Right cardiac atrium (tissue), 5 donors: ENCODE measurements at regions not wholly inside any gene's neighbourhood (a gene's known extent, or its start where the extent isn't known, plus 50 kb on each side); places are given as distances from the start of the nearest gene placed in this dataset.

ENCODE experiments used
- ATAC-seq, 2 donors: fragments of 200-7000 bp; cut with Tn5 transposase; one replicate each; pipeline versions ENCODE4 v1.8.0 to v1.9.1; 2020; ENCODE audit warnings: moderate library complexity in 2 of 2, mild to moderate bottlenecking in 1 of 2
- DNase-seq, 3 donors: peaks; one replicate each; pipeline ENCODE4 v3.0.0-alpha.2; 2020
- H3K27ac ChIP-seq: one replicate; pipeline ENCODE4 v1.5.1; 2013; ENCODE audit warnings: mild to moderate bottlenecking, low read length, control low read depth, moderate library complexity
- H3K27me3 ChIP-seq: one replicate; pipeline ENCODE4 v1.6.1; 2013; ENCODE audit not compliant: control insufficient read depth, insufficient read depth
- H3K4me1 ChIP-seq: one replicate; pipeline ENCODE4 v1.6.1; 2013; ENCODE audit warnings: low read length; ENCODE audit not compliant: control insufficient read depth, insufficient read depth
- H3K4me3 ChIP-seq: one replicate; pipeline ENCODE4 v1.5.1; 2013; ENCODE audit warnings: low read length, control low read depth
- H3K9me3 ChIP-seq: one replicate; pipeline ENCODE4 v1.6.1; 2013; ENCODE audit warnings: low read length; ENCODE audit not compliant: control insufficient read depth
- WGBS: extraction: QIAGEN DNeasy Blood & Tissue Kit; methylation state at CpG from one replicate; pipeline ENCODE4 v1.1.7; 2013; 5-methylcytosine and 5-hydroxymethylcytosine counted together
- intact Hi-C, 4 donors: fragments of 100-400 bp; cut with DNase I; formaldehyde crosslinking; loops; one replicate each; pipeline versions ENCODE4 v1.11.0 to v1.14.0; 2022 to 2023
- donor health status: healthy with polysubstance abuse.
- donor health status: DM: no; HTN: yes; CAD: no.
- donor health status: DM: no; HTN: no; CAD: no.
- donor health status: DM: no; HTN: yes; CAD: no; lungs with severe emphysema.
- donor health status: DM: yes; HTN: yes; CAD: no.

DNA sequence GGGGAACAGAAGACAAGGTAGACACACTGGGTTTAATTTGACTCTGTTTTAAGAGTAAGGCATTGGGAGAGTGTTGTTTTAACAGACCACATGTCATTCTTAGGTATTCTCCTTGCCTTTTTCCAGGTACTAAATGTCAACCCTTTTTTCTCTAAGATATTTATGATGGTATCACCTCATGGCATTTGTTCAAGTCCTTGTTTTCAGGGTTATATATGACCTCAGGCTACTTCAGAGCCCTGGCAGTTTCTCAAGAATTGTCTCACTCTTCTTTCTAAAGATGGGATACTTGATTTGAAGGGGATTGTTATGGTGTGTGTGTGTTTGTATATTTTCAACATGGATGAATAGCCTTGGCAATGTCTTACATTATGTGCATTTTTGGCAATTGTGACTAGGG is 131.1 kb upstream of the ACTBL2 start:
- intact Hi-C loops = no loop called here
- no peak overlapping the region for H3K27ac ChIP-seq
- DNase-seq = no peak
- H3K9me3 ChIP-seq = no peaks in the 10 kb centered on the region
- no peak overlapping the region for H3K4me3 ChIP-seq
- ATAC-seq = no peak
- no peaks in the 10 kb centered on the region for H3K4me1 ChIP-seq
- no peaks in the 10 kb centered on the region for H3K27me3 ChIP-seq

DNA sequence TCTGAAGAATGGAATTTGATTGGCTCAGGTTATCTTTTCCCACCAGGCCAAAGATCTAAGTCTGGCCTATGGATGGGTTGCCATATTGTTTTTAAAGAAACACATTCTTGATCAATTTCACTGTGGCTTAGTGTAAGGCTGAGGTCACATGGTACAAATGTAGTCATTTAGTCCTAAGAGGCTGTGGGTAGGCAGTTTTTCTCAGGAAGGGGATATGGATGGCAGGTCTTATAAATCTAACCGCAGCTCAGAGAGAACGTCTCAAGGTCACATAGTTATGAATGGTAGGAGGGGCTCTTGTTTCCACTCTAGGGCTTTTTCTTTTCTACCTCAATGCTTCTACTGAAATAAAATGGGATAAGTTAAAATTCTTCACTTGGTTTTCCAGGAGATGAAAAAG is 128.6 kb upstream of the ACTBL2 start:
- Histone ChIP-seq H3K4me3 (no peak overlapping the region), H3K27me3 (no peaks in the 10 kb centered on the region), H3K27ac (no peak overlapping the region), H3K9me3 (no peaks in the 10 kb centered on the region), H3K4me1 (no peaks in the 10 kb centered on the region)
- no peak for ATAC-seq
- intact Hi-C loops = no loop called here
- DNase-seq = no peak
- 82% methylated on average over 2 of the region's 2 CpGs for WGBS

DNA sequence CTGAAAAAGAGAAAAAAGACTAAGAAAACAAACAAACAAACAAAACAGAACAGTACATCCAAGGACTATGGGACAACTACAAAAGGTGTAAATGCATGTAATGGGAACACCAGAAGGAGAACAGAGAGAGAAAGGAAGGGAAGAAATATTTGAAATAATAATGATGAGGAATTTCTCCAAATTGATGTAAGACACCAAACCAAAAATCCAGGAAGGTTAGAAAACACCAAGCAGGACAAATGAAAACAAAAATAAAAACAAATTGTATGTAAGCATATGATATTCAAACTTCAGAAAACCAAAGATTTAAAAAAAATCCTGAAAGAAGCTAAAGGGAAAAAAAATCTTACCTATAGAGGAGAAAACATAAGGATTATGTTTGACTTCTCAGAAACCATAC is 125.9 kb upstream of the ACTBL2 start:
- H3K4me1 ChIP-seq = no peaks in the 10 kb centered on the region
- no peak overlapping the region for H3K27ac ChIP-seq
- H3K9me3 ChIP-seq = no peaks in the 10 kb centered on the region
- ATAC-seq (no peak), DNase-seq (no peak)
- intact Hi-C loops = no loop called here
- no peaks in the 10 kb centered on the region for H3K27me3 ChIP-seq
- no peak overlapping the region for H3K4me3 ChIP-seq

DNA sequence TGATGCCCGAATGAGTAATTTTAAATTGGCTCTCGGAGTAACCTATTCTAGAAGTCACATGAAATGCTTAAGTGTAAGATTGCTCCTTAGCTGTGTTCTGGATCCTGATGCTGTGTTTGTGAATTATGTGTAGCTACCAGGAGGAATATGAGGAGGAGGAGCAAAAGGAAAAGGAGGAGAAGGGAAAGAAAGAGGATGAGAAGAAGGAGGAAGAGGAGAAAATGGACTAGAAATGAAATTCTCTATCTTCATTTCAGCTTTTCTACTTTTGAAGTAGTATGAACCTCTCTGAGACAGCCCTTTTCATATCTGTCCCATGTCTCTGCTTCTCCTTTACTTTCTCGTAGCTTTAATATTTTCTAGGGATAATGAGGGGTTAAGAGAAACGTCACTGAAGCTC is 119.4 kb upstream of the ACTBL2 start:
- intact Hi-C loops = no loop called here
- 82% methylated on average over 4 of the region's 4 CpGs for WGBS
- Histone ChIP-seq H3K4me3 (no peak overlapping the region), H3K27me3 (no peaks in the 10 kb centered on the region), H3K9me3 (no peaks in the 10 kb centered on the region), H3K27ac (no peak overlapping the region), H3K4me1 (no peaks in the 10 kb centered on the region)
- no peak for DNase-seq
- no peak for ATAC-seq

DNA sequence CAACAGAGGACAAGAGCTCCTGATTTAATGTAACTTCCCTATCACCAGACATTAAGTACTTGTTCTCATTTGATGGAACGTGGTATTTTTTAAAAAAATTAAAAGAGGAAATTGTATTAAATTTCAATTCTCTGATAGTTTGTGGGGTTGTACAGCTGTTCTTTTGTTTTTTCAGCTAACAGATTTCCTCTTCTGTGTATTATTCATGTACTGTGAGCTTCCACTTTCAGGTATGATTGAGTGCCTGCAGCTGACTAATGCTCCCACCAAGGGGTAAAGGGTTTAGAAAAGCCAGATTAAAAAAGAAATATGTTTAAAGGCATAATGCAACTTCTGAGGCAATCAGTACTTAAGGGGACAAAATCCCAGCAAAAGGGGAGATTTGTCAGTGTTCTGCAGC is 117.7 kb upstream of the ACTBL2 start:
- DNase-seq (no peak), ATAC-seq (no peak)
- no peaks in the 10 kb centered on the region for H3K27me3 ChIP-seq
- no peak overlapping the region for H3K4me3 ChIP-seq
- no peaks in the 10 kb centered on the region for H3K4me1 ChIP-seq
- intact Hi-C loops = no loop called here
- H3K9me3 ChIP-seq = no peaks in the 10 kb centered on the region
- 66% methylated on average over 1 of the region's 1 CpG for WGBS
- H3K27ac ChIP-seq = no peak overlapping the region

DNA sequence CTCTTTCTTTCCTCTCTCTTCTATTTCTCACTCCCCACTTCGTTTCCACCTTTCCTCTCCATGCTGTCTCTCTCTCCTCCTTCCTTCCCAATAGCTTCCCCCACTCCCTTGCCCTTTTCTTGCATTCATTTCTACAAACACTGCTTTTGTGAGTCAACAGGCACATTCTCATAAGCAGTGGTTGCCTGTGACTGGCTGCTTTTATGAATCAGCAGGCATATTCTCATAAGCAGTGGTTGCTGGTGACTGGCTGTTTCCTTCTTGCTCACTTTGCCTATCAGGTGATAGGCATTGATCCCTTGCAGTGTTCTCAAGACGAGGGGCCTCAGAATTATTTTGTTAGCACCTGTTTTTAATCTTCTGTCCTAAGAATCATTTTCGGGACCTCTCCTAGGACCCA is 116.1 kb upstream of the ACTBL2 start:
- H3K4me1 ChIP-seq = no peaks in the 10 kb centered on the region
- H3K27me3 ChIP-seq = no peaks in the 10 kb centered on the region
- intact Hi-C loops = no loop called here
- no peak overlapping the region for H3K4me3 ChIP-seq
- H3K9me3 ChIP-seq = no peaks in the 10 kb centered on the region
- 78% methylated on average over 3 of the region's 3 CpGs for WGBS
- DNase-seq (no peak), ATAC-seq (no peak)
- H3K27ac ChIP-seq = no peak overlapping the region

DNA sequence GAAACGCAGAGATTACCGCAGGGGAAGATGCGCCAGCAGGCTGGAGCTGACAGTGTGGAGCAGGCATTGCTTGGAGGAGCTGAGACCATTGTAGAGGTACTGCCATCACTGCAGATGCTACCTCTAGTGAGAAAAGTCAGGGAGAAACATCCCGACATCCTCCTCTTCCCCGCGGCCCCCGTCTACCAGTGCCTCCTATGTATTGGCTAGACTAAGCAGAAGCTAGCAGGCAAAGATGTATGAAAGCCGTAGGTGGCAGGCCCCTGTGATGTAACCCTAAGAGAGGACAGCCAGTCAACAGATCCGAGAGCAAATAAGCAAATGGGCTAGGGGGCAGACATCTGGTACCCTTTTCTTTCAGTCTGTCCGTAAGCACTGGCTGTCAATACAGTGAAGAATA is 115.5 kb upstream of the ACTBL2 start:
- no peaks in the 10 kb centered on the region for H3K9me3 ChIP-seq
- intact Hi-C loops = no loop called here
- no peaks in the 10 kb centered on the region for H3K4me1 ChIP-seq
- H3K27ac ChIP-seq = no peak overlapping the region
- H3K27me3 ChIP-seq = no peaks in the 10 kb centered on the region
- DNase-seq = no peak
- ATAC-seq = no peak
- no peak overlapping the region for H3K4me3 ChIP-seq
- WGBS = 93% methylated on average over 10 of the region's 10 CpGs

DNA sequence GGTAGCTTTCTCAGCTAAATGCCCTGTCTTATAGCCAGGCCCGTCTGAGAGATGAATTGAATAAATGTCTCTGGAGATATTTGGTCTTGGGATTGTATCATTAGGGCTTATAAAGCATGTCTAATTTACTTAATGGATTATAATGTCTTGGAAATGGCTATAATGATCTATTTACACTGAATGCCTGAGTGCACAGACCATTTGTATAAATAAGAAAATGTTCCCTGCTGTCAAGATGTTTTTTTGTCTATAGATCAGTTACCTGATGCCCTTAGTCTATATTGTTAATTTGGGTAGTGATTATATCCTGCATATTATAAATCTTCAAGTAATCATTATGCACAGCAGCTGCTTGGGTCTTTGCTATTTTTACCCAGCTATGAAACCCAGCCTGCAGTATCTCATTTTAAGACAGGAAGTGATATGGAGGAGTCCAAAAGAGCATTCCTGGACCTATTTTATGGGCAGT is 112.9 kb upstream of the ACTBL2 start:
- ATAC-seq = no peak
- Histone ChIP-seq H3K4me1 (no peaks in the 10 kb centered on the region), H3K27ac (no peak overlapping the region), H3K4me3 (no peak overlapping the region), H3K9me3 (no peaks in the 10 kb centered on the region), H3K27me3 (no peaks in the 10 kb centered on the region)
- WGBS = 74% methylated on average over 1 of the region's 1 CpG
- intact Hi-C loops = no loop called here
- no peak for DNase-seq

DNA sequence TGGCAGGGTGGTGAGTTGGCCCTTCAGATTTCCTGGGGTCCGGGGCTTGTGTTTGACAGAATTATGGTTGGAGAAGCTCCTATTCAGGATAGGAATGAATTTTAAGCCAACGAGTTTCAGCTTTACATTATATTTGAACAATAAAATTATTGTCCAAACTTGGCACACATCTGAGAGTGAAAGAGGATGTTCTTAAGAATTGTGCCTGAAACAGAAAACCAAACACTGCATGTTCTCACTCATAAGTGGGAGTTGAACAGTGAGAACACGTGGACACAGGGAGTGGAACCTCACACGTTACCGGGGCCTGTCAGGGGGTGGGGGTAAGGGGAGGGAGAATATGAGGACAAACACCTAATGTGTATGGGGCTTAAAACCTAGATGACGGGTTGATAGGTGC is 111.8 kb upstream of the ACTBL2 start:
- no peak for ATAC-seq
- DNase-seq = no peak

DNA sequence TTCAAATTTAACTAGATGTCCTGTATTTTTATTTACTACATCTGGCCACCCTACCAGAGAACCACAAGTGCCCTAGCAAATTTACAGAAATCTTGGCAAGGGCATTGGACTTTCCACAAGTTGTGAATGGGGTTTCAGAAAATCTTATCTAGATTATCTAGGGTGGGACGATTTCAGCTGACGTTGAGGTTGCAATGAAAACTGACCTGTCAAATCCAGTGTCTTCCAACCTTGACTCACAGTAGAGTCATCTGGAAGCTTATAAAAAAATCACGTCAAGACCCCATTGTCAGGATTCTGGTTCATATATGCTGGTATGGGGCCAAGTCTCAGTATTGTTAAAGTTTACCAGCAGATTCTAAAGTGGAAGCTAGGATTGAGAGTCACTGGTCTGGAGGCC is 109.6 kb upstream of the ACTBL2 start:
- DNase-seq (no peak), ATAC-seq (no peak)
- no peaks in the 10 kb centered on the region for H3K27me3 ChIP-seq

More for the DNA sequence above, 111.8 kb upstream of the ACTBL2 start:
- Histone ChIP-seq H3K27ac (no peak overlapping the region), H3K27me3 (no peaks in the 10 kb centered on the region), H3K4me1 (no peaks in the 10 kb centered on the region), H3K9me3 (no peaks in the 10 kb centered on the region), H3K4me3 (no peak overlapping the region)
- WGBS = 64% methylated on average over 6 of the region's 6 CpGs
- intact Hi-C loops = loop anchor here in 1 of 4 donors (5.0 kb wide), 1 partner anchor 133 kb away; no protein-coding TSS in a partner anchor

DNA sequence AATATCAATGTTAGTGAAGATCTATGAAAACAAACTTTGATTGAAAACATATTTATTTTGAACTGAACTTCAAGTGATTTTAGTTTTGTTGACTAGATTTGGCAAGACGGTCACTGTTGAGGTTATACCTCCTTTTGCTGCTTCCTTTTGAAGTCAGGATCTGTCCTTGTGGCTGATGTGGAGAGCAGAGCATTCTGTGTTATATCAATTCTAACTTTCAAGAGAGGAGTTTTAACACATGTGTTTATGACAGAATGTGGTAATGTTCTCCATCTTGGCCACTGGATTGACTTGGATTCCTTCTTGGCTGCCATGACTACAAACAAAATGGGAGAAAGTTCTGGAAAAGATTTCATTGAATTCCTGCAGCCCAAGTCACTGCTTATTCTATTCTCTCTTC is 104.0 kb upstream of the ACTBL2 start:
- DNase-seq = no peak
- no peaks in the 10 kb centered on the region for H3K27me3 ChIP-seq
- H3K9me3 ChIP-seq = no peaks in the 10 kb centered on the region
- H3K27ac ChIP-seq = no peak overlapping the region
- no peaks in the 10 kb centered on the region for H3K4me1 ChIP-seq
- H3K4me3 ChIP-seq = no peak overlapping the region
- peak in 1 of 2 donors; percentile 51 for ATAC-seq
- WGBS = 61% methylated on average over 1 of the region's 1 CpG
- intact Hi-C loops = no loop called here

More for the DNA sequence above, 109.6 kb upstream of the ACTBL2 start:
- Histone ChIP-seq H3K4me3 (no peak overlapping the region), H3K9me3 (no peaks in the 10 kb centered on the region), H3K4me1 (no peaks in the 10 kb centered on the region), H3K27ac (no peak overlapping the region)
- intact Hi-C loops = loop anchor here in 1 of 4 donors (5.0 kb wide), 1 partner anchor 135 kb away; no protein-coding TSS in a partner anchor
- 80% methylated on average over 3 of the region's 3 CpGs for WGBS

DNA sequence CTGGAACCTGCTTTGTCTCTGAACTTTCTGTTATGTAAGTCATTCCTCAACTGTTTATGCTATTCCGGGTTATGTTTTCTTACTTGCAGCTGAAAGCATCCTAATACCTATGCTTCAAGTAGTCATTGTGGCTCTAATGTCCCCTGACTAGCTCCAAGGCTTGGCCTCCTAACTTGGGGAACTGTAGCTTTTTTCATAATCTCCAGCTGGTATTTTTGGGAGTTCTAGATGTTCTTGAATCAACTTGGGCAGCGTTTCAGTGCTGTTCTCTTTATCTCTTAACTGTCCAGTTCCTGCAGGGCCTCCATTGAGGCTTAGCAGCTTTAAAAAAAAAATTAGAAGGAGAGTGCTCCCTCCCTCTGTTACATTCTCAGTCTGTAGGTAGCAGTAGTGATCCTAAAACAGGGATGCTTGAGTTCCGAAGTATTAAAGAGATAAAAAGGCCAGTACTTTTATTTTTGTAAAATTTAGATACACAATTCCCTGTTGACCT is 100.0 kb upstream of the ACTBL2 start:
- no peak overlapping the region for H3K27ac ChIP-seq
- no peaks in the 10 kb centered on the region for H3K9me3 ChIP-seq
- DNase-seq = no peak
- 43% methylated on average over 3 of the region's 3 CpGs for WGBS
- H3K27me3 ChIP-seq = no peaks in the 10 kb centered on the region
- ATAC-seq = peak in 1 of 2 donors; percentile 56
- no peak overlapping the region for H3K4me3 ChIP-seq
- no peaks in the 10 kb centered on the region for H3K4me1 ChIP-seq
- intact Hi-C loops = no loop called here
